IPS DF 6.9 (cell line): ENCODE measurements at regions not wholly inside any gene's neighbourhood (a gene's known extent, or its start where the extent isn't known, plus 50 kb on each side); places are given as distances from the start of the nearest gene placed in this dataset.

Source experiments
- DNase-seq: peaks from one replicate; pipeline ENCODE4 v3.0.0-alpha.2; 2013; ENCODE audit warnings: low read depth, low spot score
- H3K27ac ChIP-seq: one replicate; pipeline ENCODE4 v1.5.1; 2013; ENCODE audit warnings: low read length, control low read depth
- H3K27me3 ChIP-seq: 2 replicates; pipeline ENCODE4 v1.6.1; 2013; ENCODE audit warnings: mild to moderate bottlenecking, low read length; ENCODE audit not compliant: control insufficient read depth, insufficient read depth
- H3K36me3 ChIP-seq: 2 replicates; pipeline ENCODE4 v1.6.1; 2013; ENCODE audit warnings: low read length; ENCODE audit not compliant: control insufficient read depth, insufficient read depth
- H3K4me1 ChIP-seq: 2 replicates; pipeline ENCODE4 v1.6.1; 2013; ENCODE audit warnings: low read length; ENCODE audit not compliant: control insufficient read depth, insufficient read depth
- H3K4me3 ChIP-seq: 2 replicates; pipeline ENCODE4 v1.5.1; 2013; ENCODE audit warnings: mild to moderate bottlenecking, low read length
- H3K9me3 ChIP-seq: 2 replicates; pipeline ENCODE4 v1.6.1; 2013; ENCODE audit warnings: low read length, inconsistent platforms; ENCODE audit not compliant: control insufficient read depth, insufficient read depth
- WGBS: extraction: QIAGEN DNeasy Blood & Tissue Kit; methylation state at CpG from one replicate; pipeline ENCODE4 v1.1.7; 2013; ENCODE audit warnings: mixed read lengths, missing lambda C conversion rate; ENCODE audit not compliant: insufficient read length, insufficient coverage; 5-methylcytosine and 5-hydroxymethylcytosine counted together

- no CpG with 5 or more reads among the region's 5 CpGs for WGBS
- H3K27ac ChIP-seq, result no peak overlapping the region
Measured at GRCh38 chr10:44757551-44758205, 153.5 kb upstream of the TMEM72 start.

GRCh38 chr10:44759122-44759521 lies 152.0 kb upstream of the TMEM72 start:
- Histone ChIP-seq H3K4me3 (no peak overlapping the region), H3K36me3 (no peaks in the 10 kb centered on the region), H3K27me3 (no peaks in the 10 kb centered on the region), H3K27ac (no peak overlapping the region), H3K4me1 (no peaks in the 10 kb centered on the region), H3K9me3 (no peaks in the 10 kb centered on the region)
- no CpG with 5 or more reads among the region's 5 CpGs for WGBS
- DNase-seq, result no peak

More at GRCh38 chr10:44757551-44758205, 153.5 kb upstream of the TMEM72 start:
- Histone ChIP-seq H3K4me1 (no peaks in the 10 kb centered on the region), H3K4me3 (no peak overlapping the region), H3K9me3 (no peaks in the 10 kb centered on the region), H3K36me3 (no peaks in the 10 kb centered on the region), H3K27me3 (no peaks in the 10 kb centered on the region)
- DNase-seq, result no peak

DNA sequence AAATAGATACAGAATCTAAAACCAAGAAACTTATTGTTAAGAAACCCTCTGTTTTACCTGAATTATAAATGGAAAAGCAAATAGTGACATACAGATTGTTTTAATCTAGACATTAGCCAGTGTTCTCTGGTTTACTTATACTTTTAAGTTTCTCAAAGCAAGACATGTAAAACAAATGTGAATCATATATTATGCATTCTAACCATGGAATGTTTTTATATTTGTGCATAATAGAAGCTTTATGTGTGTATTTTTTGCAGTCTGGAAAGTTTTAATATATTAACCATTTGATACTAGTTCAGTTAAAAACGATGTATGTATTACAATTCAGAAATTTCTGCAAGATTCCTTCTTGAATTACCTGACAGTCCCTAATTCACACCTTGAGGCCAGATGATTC lies 150.6 kb upstream of the TMEM72 start:
- Histone ChIP-seq H3K4me3 (no peak overlapping the region), H3K27ac (no peak overlapping the region), H3K36me3 (no peaks in the 10 kb centered on the region), H3K4me1 (no peaks in the 10 kb centered on the region), H3K9me3 (no peaks in the 10 kb centered on the region), H3K27me3 (no peaks in the 10 kb centered on the region)
- WGBS, result no CpG with 5 or more reads among the region's 1 CpG
- DNase-seq, result no peak

DNA sequence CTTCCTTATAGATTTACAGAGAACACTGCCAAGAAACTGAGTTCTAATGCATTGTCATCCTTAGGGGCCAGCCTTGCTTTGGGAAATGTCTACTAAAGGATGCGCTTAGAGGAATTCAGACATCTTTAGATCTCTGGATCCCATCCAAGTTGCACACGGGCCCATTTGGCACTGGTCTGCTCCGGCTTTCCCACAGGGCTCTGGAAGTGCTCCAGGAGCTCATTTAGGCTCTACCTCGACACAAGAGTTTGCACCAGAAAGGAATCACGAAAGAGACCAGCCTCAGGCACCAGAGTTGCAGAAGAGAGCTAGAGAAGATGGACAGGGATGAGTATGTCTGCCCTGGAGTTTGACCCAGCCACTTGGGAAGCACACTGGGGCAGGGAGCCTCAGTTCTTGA lies 150.1 kb upstream of the TMEM72 start:
- WGBS, result no CpG with 5 or more reads among the region's 5 CpGs
- Histone ChIP-seq H3K9me3 (no peaks in the 10 kb centered on the region), H3K36me3 (no peaks in the 10 kb centered on the region), H3K4me3 (no peak overlapping the region), H3K27me3 (no peaks in the 10 kb centered on the region), H3K4me1 (no peaks in the 10 kb centered on the region), H3K27ac (no peak overlapping the region)
- DNase-seq, result no peak

GRCh38 chr10:44763331-44763730 lies 147.8 kb upstream of the TMEM72 start:
- no peak for DNase-seq
- Histone ChIP-seq H3K4me3 (no peak overlapping the region), H3K9me3 (no peaks in the 10 kb centered on the region), H3K4me1 (no peaks in the 10 kb centered on the region), H3K27me3 (no peaks in the 10 kb centered on the region), H3K36me3 (no peaks in the 10 kb centered on the region), H3K27ac (no peak overlapping the region)
- no CpG with 5 or more reads among the region's 3 CpGs for WGBS

GRCh38 chr10:44765299-44765698 lies 145.8 kb upstream of the TMEM72 start:
- no peaks in the 10 kb centered on the region for H3K36me3 ChIP-seq
- H3K9me3 ChIP-seq, result no peaks in the 10 kb centered on the region

DNA sequence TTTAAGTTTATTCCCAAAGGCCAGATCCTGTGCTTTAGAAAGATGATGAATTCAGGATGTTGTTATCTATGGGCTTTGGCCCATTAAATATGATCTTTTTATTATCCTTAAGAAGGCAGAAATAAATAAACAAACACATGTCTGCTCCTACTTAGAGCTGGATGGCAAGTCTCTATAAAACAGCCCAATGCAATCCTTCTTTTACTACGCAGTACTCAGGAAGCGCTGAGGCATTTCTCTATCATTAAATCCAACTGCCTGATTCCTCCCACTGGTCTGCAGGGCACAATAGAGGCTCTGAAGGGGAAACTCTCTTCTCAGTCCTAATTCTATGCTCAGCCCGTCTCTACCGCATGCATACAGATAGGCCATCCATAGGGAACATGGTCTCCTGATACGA lies 144.5 kb upstream of the TMEM72 start:
- Histone ChIP-seq H3K4me3 (no peak overlapping the region), H3K9me3 (no peaks in the 10 kb centered on the region), H3K27me3 (no peaks in the 10 kb centered on the region), H3K27ac (no peak overlapping the region), H3K36me3 (no peaks in the 10 kb centered on the region), H3K4me1 (no peaks in the 10 kb centered on the region)
- no CpG with 5 or more reads among the region's 5 CpGs for WGBS
- DNase-seq, result no peak

More at GRCh38 chr10:44765299-44765698, 145.8 kb upstream of the TMEM72 start:
- no peak overlapping the region for H3K4me3 ChIP-seq
- no peaks in the 10 kb centered on the region for H3K4me1 ChIP-seq
- no peaks in the 10 kb centered on the region for H3K27me3 ChIP-seq
- no peak for DNase-seq
- H3K27ac ChIP-seq, result no peak overlapping the region
- no CpG with 5 or more reads among the region's 1 CpG for WGBS

DNA sequence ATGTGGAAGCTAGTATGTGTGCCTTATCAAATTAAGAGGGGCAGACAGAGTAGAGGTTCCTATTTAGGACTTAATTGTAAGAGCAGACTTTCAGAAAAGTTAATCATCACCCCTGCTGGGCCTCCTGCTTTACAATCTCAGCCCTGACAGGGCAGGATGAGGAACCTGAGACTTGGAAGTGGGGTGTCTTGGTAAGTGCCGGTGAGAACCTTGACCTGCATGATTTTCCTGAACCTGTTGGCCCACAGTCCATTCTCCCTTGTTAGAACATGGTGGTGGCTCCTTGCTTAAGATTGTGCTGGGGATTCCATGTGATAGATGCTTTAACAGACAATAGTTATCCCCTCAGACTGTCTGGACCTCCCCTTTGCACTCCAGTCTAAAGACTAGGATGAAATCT lies 141.7 kb upstream of the TMEM72 start:
- Histone ChIP-seq H3K4me3 (no peak overlapping the region), H3K27me3 (no peaks in the 10 kb centered on the region), H3K4me1 (no peaks in the 10 kb centered on the region), H3K27ac (no peak overlapping the region), H3K36me3 (no peaks in the 10 kb centered on the region), H3K9me3 (no peaks in the 10 kb centered on the region)
- DNase-seq, result no peak
- WGBS, result no CpG with 5 or more reads among the region's 1 CpG

DNA sequence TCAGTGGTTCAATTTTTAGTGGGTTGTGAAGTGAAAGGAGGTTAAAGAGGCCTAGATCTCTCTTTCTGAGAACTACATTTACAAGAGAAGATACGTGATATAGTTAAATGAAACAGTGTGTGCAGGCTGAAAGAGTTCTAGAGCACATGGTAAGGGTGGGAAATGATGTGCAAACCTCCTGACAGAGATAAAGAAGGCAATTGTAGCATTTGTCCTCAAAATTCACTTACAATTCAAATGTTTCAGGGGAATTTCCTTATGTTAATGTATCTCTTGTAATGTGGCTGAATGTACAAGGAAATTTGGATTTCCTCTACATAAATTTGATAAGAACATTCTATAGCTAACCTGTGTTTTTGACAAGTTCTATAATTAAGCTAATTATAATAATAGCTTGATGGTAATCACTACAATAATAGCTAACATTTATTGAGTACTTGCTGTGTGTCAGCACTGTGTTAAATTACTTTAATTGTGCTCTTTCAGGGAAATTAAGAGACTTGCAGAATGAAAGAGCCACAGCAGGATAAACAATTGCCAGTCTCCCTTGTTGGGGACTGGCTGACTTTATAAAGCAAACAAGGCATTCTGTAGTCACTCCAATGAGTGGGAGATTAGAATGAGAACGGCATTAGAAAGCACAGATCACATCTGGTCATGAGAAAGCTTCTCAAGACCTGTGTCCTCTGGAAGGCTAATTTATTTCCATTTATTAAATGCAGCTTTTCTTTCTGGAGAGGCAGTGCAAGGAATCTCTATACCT lies 139.7 kb upstream of the TMEM72 start:
- DNase-seq, result no peak

GRCh38 chr10:44773565-44773964 lies 137.6 kb upstream of the TMEM72 start:
- no peak overlapping the region for H3K27ac ChIP-seq
- no CpG with 5 or more reads among the region's 19 CpGs for WGBS
- no peaks in the 10 kb centered on the region for H3K27me3 ChIP-seq
- H3K4me3 ChIP-seq, result no peak overlapping the region
- H3K9me3 ChIP-seq, result no peaks in the 10 kb centered on the region
- H3K4me1 ChIP-seq, result no peaks in the 10 kb centered on the region
- no peaks in the 10 kb centered on the region for H3K36me3 ChIP-seq
- DNase-seq, result no peak

More for the DNA sequence above, 139.7 kb upstream of the TMEM72 start:
- Histone ChIP-seq H3K4me3 (no peak overlapping the region), H3K27ac (no peak overlapping the region), H3K4me1 (no peaks in the 10 kb centered on the region), H3K27me3 (no peaks in the 10 kb centered on the region), H3K36me3 (no peaks in the 10 kb centered on the region), H3K9me3 (no peaks in the 10 kb centered on the region)
- WGBS, result no CpG with 5 or more reads among the region's 2 CpGs
